ENCODE measurements at regions not wholly inside any gene's neighbourhood (a gene's known extent, or its start where the extent isn't known, plus 50 kb on each side); places are given as distances from the start of the nearest gene placed in this dataset.
"Not testable (repeated sequence)": the region's sequence is repeated elsewhere in the genome, so short reads cannot be mapped to it uniquely, and the experiment has no call there.

DNA sequence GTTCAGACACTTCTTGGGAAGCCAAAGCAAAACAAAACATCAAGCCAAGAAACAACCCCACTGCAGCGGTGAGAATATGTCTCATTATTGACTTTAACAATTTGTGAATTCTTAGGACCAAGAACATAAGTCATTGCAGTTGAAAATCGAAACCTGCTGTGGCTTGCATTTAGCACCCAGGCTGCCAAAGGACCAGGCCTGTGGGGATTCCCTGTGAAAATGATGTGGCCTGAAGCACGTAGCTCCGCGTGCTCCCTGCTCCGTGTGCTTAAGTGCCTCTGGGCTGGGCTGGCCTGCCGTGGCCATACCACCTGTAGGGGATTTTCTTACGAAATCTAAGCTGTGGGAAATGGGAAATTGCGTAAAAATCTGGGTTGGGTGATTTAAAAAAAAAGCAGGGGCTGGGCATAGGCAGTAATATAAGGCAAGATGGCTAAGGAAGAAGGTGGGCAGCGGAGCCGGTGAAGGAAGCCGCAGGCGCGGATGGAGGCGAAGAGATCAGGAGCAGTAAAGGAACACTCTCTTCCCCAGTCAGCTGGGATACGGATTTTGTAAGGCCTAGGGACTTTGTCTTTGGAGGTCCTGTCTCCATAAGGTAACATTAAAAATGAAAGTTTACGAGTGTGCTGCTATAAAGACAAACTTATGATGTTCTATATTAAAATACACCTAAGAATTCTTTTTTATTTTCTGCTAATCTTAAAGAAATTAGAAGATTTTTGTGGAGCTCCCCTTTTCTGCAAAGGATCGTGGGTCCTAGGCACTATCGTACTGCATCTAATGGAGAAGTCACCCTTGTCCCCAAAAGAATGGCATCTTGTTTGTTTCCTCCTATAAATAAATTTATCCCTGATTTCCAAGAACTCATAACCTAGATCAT is 189.6 kb upstream of the SEMA6A start:
- DNase-seq = no peak

DNA sequence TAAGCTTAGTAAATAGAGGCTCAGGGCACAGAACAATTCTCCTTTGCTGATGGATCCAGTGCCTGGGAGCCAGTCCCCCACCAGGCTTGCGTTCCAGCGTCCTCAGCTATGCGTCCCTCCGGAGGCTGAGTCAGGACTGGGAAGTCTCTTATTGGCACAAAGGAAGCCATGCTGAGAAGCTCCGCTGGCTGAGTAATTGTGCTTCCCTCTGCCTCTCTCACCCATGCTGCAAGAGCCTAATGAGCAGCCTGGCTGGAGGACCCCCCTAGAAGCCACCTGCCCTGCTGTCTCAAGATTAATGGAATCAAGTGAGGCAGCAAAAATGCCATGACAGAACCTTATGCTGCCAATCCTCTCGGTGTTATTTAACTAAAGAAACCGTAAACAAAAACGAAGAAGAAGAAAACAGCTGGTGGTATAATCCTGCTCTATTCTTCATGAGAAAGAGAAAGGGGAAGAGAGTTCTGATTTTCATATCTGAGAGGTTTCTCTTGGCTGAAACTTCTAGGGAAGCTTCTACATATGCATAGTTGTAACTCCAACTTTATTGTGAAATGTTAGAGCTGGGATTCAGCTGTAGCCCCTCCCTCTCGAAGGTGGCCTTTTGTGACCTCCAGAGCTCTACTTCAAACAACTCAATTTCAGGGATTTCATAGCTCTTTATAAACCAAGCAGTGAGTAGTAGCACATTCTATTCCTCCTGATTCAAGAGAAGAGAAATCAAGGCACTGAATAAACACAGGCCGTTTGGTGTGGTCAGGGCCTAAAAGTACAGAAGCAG is 185.4 kb upstream of the SEMA6A start:
- peak; percentile 19 to 46 for DNase-seq

GRCh38 chr5:116757326-116757725 is 182.7 kb upstream of the SEMA6A start:
- peak in 1 of 2 experiments; percentile 12 for DNase-seq

- DNase-seq = no peak
Measured at GRCh38 chr5:116756531-116756930, 181.9 kb upstream of the SEMA6A start.

DNA sequence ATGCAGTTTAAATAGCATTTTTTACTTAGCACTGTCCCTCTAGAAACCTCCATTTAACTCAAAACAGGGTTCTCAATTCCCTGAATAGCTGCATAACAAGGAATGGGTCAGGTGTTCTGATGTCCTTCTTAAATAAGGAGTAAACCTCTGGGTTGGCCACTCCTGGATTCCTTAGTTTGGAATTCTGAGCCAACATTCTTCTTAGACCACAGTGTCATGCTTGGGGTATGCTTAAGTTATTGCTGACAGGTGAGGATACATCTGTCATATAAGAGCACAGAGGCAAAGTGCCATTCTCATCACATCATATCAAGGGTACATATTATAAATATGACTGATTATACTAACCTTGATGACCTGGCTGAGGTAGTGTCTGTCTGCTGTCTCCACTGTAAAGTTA is 179.9 kb upstream of the SEMA6A start:
- DNase-seq = no peak

DNA sequence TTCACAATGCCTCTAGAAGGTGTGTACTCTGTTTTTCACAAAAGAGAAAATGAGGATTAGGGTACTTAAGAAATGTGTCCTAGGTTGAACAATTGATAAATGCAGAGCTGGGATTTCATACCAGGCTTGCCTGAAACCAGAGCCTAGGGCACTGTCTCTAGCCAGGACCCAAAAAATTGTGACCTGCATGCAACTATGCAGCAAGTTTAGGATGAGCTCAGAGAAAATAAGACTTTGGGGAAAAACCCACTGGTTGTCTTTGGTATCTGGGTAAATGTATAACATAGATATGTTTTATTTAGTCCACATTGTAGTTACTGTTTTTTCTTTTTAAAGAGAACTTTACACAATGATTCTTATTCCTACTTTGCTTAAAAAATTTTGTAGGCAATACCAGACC is 177.1 kb upstream of the SEMA6A start:
- no peak for DNase-seq

DNA sequence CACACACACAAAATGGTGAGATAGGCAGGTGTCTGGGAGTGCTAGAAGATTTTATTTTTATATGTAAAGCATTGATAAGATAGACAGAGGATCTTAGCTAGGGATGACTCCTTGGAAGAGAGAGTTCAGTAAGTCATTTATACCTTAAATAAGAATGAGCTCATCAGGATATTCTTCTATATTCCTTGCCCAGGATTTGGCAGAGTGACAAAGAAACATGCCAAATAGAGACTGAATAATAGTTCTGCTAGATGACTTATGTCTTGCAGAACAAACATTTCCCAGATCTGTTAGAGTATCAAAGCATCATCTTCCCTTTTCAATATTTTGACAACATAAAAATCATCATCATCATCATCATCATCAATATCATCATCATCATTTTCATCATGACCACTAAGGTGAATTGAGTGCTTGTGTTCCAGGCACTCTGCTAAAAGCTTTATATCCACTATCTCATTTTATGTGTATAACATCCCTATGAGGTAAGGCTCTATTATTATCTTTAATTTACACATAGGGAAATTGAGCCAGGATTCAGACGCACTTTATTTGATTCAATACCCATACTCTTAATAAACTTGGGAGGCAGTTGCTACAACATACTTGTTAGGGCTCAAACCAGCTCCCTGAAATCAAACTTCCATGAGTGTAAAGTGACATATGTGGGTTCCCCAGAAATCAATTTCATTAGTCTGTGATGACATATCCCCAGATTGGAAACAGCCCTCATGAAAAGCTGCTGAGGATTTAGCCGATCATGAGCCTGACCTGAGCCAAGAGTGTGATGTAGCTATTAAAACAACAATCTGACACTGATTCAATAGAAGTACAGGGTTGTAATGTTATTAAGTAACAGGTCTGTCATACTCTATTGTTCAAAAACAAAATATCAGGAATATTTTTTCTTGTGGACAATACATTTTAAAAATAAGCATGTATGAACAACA is 176.3 kb upstream of the SEMA6A start:
- DNase-seq = peak in 1 of 2 experiments; percentile 6

- no peak for DNase-seq
Measured at GRCh38 chr5:116747881-116748280, 173.3 kb upstream of the SEMA6A start.

DNA sequence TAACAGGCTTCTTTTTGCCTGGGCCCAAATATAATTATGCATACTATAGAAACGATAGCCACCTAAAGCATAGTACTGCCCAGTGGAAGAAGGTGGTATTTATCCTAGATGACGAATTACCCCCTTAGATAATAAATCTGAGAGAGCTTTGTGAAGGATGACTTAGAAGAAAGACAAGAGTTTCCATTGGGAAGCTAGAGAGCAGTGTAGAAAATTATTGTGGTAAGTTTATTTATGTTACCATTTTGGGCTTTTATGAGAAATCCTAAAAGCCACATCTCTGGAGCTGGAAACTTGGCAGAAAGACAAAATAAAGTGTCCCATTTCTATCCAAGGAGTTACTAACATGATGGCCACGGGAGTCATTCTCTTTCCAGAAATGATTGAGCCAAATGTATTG is 172.0 kb upstream of the SEMA6A start:
- no peak for DNase-seq

GRCh38 chr5:116740771-116741170 is 166.1 kb upstream of the SEMA6A start:
- DNase-seq = peak; percentile 39 to 89

DNA sequence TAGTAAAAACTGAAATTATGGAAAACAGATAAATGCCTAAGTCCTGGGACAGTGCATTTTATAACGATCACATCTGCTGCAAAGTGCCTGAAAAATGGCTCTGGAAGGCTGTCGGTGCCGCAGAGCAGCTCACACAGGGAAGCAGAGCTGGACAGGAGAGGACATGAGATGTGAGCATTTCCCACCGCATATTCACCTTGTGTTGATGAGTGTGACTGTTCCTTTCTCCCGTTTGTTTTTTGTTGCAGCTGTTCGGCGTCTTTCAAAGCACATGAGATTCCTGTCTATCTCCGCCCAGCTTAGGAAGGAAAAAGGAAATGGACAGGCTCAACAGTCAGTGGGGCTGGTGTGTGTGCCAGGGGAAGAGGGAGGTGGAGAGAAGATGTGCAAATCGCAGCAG is 164.9 kb upstream of the SEMA6A start:
- peak in 1 of 2 experiments; percentile 8 for DNase-seq

- DNase-seq = peak in 1 of 2 experiments; percentile 23
Measured at GRCh38 chr5:116738615-116739261, 164.1 kb upstream of the SEMA6A start.

DNA sequence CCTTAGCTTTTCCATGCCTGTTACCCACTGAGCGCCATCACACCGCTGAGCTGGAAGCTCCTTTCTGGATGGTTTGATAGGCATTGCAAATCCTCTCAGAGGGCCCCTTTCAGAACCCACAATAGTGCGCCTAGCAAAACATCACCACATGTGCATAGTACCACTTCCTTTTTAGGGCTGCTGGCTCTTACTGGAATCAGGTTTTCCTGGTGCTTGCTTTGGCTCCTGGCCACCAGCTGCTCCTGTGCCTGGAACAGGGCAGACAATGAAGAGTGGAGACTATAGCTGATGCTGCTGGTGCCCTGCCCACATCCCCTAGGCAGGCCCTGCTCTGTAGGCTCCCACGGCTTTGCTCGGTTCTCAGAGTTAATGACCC is 163.6 kb upstream of the SEMA6A start:
- DNase-seq = no peak

DNA sequence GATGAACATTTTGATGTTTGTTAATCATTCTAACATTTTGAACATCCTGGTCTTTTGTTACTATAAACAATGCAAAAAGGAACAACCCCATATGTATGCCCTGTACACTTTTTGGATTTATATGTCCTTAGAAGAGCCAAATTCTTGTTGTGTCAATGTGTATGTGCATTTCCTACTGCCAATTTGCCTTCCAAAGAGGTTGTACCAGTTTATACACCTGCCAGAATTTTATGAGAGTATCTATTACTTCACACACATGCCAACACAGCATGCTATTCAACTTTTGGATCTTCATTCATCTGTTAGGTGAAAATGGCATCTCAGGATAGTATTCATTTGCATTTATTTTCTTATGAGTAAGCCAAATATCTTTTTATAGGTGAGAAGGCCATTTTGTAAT is 162.0 kb upstream of the SEMA6A start:
- no peak for DNase-seq

GRCh38 chr5:116733991-116734975 is 159.7 kb upstream of the SEMA6A start:
- DNase-seq = no peak

GRCh38 chr5:116732591-116732990 is 158.0 kb upstream of the SEMA6A start:
- DNase-seq = no peak

DNA sequence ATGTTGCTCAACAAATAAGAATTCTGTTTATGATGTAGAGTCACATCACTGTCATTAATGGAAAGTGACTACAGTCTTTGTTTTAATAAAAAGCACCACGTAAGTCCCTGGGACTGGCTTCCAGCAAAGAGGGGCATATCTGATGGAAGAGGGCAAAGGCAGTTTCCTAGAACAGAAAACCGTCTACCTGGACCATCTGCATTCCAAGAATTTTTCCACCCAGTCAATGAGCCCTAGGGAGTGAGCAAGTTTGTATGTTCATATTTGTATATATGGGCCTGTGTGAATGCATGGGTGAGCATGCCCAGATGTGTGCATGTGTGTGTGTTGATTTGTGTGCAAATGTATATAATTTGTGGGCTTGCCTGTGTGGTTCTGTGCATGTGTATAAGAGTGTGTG is 156.8 kb upstream of the SEMA6A start:
- DNase-seq = no peak

DNA sequence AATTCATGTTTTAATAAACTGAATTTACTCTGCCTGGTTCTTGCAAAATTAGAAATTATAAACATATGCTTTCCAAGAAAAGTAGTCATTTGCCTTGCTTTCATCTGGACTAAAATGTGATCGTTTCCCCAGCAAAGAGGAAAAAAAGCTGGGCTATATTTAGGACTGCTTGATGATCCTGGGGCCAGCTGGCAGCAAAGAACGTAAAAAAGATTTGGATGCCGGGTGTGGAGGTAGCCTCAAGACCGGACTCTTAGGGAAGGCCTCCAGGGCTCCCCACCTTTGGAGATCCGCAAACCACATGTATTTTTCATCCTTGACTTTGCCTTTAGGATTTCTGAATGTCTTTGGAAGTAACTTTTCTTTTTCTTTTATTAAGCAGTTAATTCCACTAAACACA is 156.1 kb upstream of the SEMA6A start:
- no peak for DNase-seq

DNA sequence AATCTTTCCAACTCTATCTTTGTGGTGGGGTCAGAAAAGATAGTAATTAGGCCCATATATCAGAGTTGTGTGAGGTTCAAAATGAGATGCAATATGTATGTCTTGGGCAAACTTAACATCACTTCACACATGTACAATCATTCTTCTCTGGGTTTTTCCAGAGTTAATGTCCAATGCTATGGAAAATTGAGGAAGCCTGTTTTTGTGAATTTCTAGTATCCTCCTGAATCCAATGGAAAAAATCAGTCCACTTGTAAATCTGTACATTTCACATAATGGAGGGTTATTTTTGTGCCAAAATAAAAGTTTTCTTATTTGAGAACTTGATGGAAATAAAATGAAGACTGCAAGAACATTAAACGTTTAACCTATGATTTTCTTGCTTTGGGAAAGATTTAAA is 155.6 kb upstream of the SEMA6A start:
- no peak for DNase-seq

DNA sequence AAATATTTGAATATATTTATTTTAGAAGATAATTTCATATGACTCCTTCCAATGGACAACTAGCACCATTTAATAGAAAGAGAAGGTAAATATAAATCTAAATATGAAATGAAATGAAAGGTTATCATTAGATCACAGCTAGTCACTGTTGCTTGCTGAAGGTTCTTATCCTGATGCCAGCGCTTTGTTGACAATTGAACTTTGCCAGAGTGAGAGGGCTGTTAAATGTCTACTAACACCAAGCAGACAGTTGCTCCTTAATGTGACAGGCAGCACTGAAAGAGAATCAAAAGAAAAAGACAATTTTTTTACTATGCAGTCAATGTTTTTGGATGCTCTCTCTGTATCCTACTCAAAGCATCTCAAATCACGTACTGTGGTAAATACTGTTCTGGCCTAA is 152.6 kb upstream of the SEMA6A start:
- DNase-seq = no peak

GRCh38 chr5:116726180-116726579 is 151.6 kb upstream of the SEMA6A start:
- not testable (repeated sequence) for DNase-seq
